Neural cell (in vitro differentiated cells): ENCODE measurements at regions not wholly inside any gene's neighbourhood (a gene's known extent, or its start where the extent isn't known, plus 50 kb on each side); places are given as distances from the start of the nearest gene placed in this dataset.

ENCODE experiments used
- CTCF ChIP-seq: fragments of 450-650 bp; IDR thresholded peaks from 2 replicates; pipeline ENCODE4 v1.5.1; 2014; ENCODE audit warnings: antibody characterized with exemption, mild to moderate bottlenecking, moderate library complexity; ENCODE audit not compliant: poor library complexity, severe bottlenecking
- EP300 ChIP-seq: fragments of 450-650 bp; conservative IDR thresholded peaks from 2 replicates; pipeline ENCODE4 v1.6.1; 2014; ENCODE audit warnings: antibody characterized with exemption, mild to moderate bottlenecking, moderate library complexity; ENCODE audit not compliant: poor library complexity, severe bottlenecking
- POLR2AphosphoS5 ChIP-seq: IDR thresholded peaks from 2 replicates; pipeline ENCODE4 v1.6.1; 2012

- TF ChIP-seq CTCF (no peak), EP300 (no peak), POLR2AphosphoS5 (no peak)
Observed at GRCh38 chr2:145025382-145025781, 505.5 kb upstream of the ZEB2 start.
